GM08714 (cell line): ENCODE measurements at regions not wholly inside any gene's neighbourhood (a gene's known extent, or its start where the extent isn't known, plus 50 kb on each side); places are given as distances from the start of the nearest gene placed in this dataset.

Source experiments
- H3K4me3 ChIP-seq: fragments of 200-500 bp; sonication (Bioruptor generic); 2 replicates; pipeline ENCODE4 v1.5.1; 2014; ENCODE audit warnings: mild to moderate bottlenecking, low read length, inconsistent platforms
- ZNF274 ChIP-seq: IDR thresholded peaks from 2 replicates; pipeline ENCODE4 v1.6.1; 2012; ENCODE audit warnings: mild to moderate bottlenecking, low read depth, low read length

- H3K4me3 ChIP-seq, result no peak overlapping the region
- TF ChIP-seq ZNF274, result no peak
These were observed 466.5 kb downstream of the PCNX1 start for GRCh38 chr14:71373773-71374172.

GRCh38 chr14:71374989-71375388 lies 467.7 kb downstream of the PCNX1 start:
- TF ChIP-seq ZNF274, result no peak
- H3K4me3 ChIP-seq, result no peak overlapping the region

GRCh38 chr14:71377099-71377498 lies 469.8 kb downstream of the PCNX1 start:
- no peak overlapping the region for H3K4me3 ChIP-seq
- TF ChIP-seq ZNF274, result no peak

GRCh38 chr14:71380271-71380670 lies 473.0 kb downstream of the PCNX1 start:
- no peak for TF ChIP-seq ZNF274
- H3K4me3 ChIP-seq, result no peak overlapping the region

- no peak for TF ChIP-seq ZNF274
These were observed 474.6 kb downstream of the PCNX1 start for GRCh38 chr14:71381814-71382213.

GRCh38 chr14:71382315-71382714 lies 475.1 kb downstream of the PCNX1 start:
- H3K4me3 ChIP-seq, result no peak overlapping the region
- no peak for TF ChIP-seq ZNF274

More at GRCh38 chr14:71381814-71382213, 474.6 kb downstream of the PCNX1 start:
- H3K4me3 ChIP-seq, result no peak overlapping the region

GRCh38 chr14:71383510-71383909 lies 476.3 kb downstream of the PCNX1 start:
- no peak for TF ChIP-seq ZNF274
- H3K4me3 ChIP-seq, result no peak overlapping the region

- TF ChIP-seq ZNF274, result no peak
- H3K4me3 ChIP-seq, result no peak overlapping the region
These were observed 477.0 kb downstream of the PCNX1 start for GRCh38 chr14:71384007-71384845.

GRCh38 chr14:71387753-71388152 lies 480.5 kb downstream of the PCNX1 start:
- H3K4me3 ChIP-seq, result no peak overlapping the region
- no peak for TF ChIP-seq ZNF274

GRCh38 chr14:71388336-71388735 lies 481.1 kb downstream of the PCNX1 start:
- H3K4me3 ChIP-seq, result no peak overlapping the region
- TF ChIP-seq ZNF274, result no peak

- no peak for TF ChIP-seq ZNF274
- H3K4me3 ChIP-seq, result no peak overlapping the region
These were observed 481.6 kb downstream of the PCNX1 start for GRCh38 chr14:71388862-71389261.

GRCh38 chr14:71394386-71394785 lies 487.1 kb downstream of the PCNX1 start:
- no peak for TF ChIP-seq ZNF274
- no peak overlapping the region for H3K4me3 ChIP-seq

GRCh38 chr14:71395151-71395604 lies 487.9 kb downstream of the PCNX1 start:
- H3K4me3 ChIP-seq, result no peak overlapping the region
- no peak for TF ChIP-seq ZNF274

GRCh38 chr14:71395636-71396035 lies 488.4 kb downstream of the PCNX1 start:
- no peak for TF ChIP-seq ZNF274
- no peak overlapping the region for H3K4me3 ChIP-seq

- no peak overlapping the region for H3K4me3 ChIP-seq
- no peak for TF ChIP-seq ZNF274
These were observed 488.9 kb downstream of the PCNX1 start for GRCh38 chr14:71396050-71396677.
